Natural killer cell (primary cell): ENCODE measurements at regions not wholly inside any gene's neighbourhood (a gene's known extent, or its start where the extent isn't known, plus 50 kb on each side); places are given as distances from the start of the nearest gene placed in this dataset.

Experiments
- ATAC-seq, 3 donors: fragments of 150-1000 bp in 2 of 3; fragments of 200-7000 bp in 1 of 3; cut with Tn5 transposase; 1 replicate in 1 of 3; 2 replicates in 2 of 3; pipeline ENCODE4 v1.10.0; 2021; ENCODE audit warnings: mild to moderate bottlenecking in 2 of 3, moderate library complexity in 2 of 3
- DNase-seq, 2 donors: peaks; one replicate each; pipeline versions ENCODE4 v3.0.0 to v3.0.0-alpha.2; 2013 to 2021; ENCODE audit warnings: mixed read lengths in 1 of 2
- H3K27ac ChIP-seq: one replicate; pipeline ENCODE4 v1.5.1; 2013; ENCODE audit warnings: mild to moderate bottlenecking, low read length
- H3K27me3 ChIP-seq: one replicate; pipeline ENCODE4 v1.6.1; 2013; ENCODE audit warnings: low read length; ENCODE audit not compliant: control insufficient read depth, insufficient read depth
- H3K36me3 ChIP-seq: one replicate; pipeline ENCODE4 v1.6.1; 2013; ENCODE audit warnings: low read length; ENCODE audit not compliant: control insufficient read depth, insufficient read depth
- H3K4me1 ChIP-seq: one replicate; pipeline ENCODE4 v1.6.1; 2013; ENCODE audit warnings: low read length; ENCODE audit not compliant: control insufficient read depth, insufficient read depth
- H3K4me3 ChIP-seq: one replicate; pipeline ENCODE4 v1.5.1; 2013; ENCODE audit warnings: low read length
- H3K9me3 ChIP-seq: one replicate; pipeline ENCODE4 v1.6.1; 2013; ENCODE audit warnings: low read length; ENCODE audit not compliant: control insufficient read depth, insufficient read depth
- H3K27ac Mint-ChIP-seq, 2 donors: one replicate each; pipeline ENCODE4 v1.8.0; 2022; ENCODE audit warnings: mild to moderate bottlenecking in 2 of 2, mixed read lengths in 2 of 2, moderate library complexity in 1 of 2
- H3K27me3 Mint-ChIP-seq, 2 donors: one replicate each; pipeline ENCODE4 v1.8.0; 2022; ENCODE audit warnings: low read depth in 2 of 2, mixed read lengths in 2 of 2
- H3K36me3 Mint-ChIP-seq: one replicate; pipeline ENCODE4 v1.8.0; 2022; ENCODE audit warnings: mixed read lengths
- H3K4me1 Mint-ChIP-seq, 2 donors: one replicate each; pipeline ENCODE4 v1.8.0; 2022; ENCODE audit warnings: mixed read lengths in 2 of 2
- H3K4me3 Mint-ChIP-seq: one replicate; pipeline ENCODE4 v1.8.0; 2022; ENCODE audit warnings: mild to moderate bottlenecking, moderate library complexity, mixed read lengths
- H3K9me3 Mint-ChIP-seq, 2 donors: one replicate each; pipeline ENCODE4 v1.8.0; 2022; ENCODE audit warnings: mixed read lengths in 2 of 2
- CTCF ChIP-seq: fragments of 200-600 bp; IDR thresholded peaks from one replicate; pipeline ENCODE4 v1.8.0; 2022; ENCODE audit warnings: antibody characterized with exemption
- WGBS: methylation state at CpG from one replicate; pipeline ENCODE4 v1.1.7; 2013; ENCODE audit warnings: missing lambda C conversion rate; ENCODE audit not compliant: insufficient coverage; 5-methylcytosine and 5-hydroxymethylcytosine counted together
- intact Hi-C: fragments of 100-400 bp; cut with micrococcal nuclease; formaldehyde crosslinking; loops from one replicate; pipeline ENCODE4 v1.14.2; 2022

GRCh38 chr12:115740586-115741155, 536.8 kb downstream of the MED13L start:
- intact Hi-C loops = no loop called here
- ATAC-seq (no peak), DNase-seq (no peak)
- Histone ChIP-seq H3K36me3 (no peaks in the 10 kb centered on the region), H3K4me1 (no peaks in the 10 kb centered on the region), H3K27me3 (no peaks in the 10 kb centered on the region), H3K4me3 (no peak overlapping the region), H3K27ac (no peak overlapping the region), H3K9me3 (no peaks in the 10 kb centered on the region)
- WGBS = 82% methylated on average over 9 of the region's 9 CpGs
- no peaks in the 10 kb centered on the region for H3K36me3 Mint-ChIP-seq
- H3K27ac Mint-ChIP-seq = no peak overlapping the region
- H3K4me1 Mint-ChIP-seq = no peaks in the 10 kb centered on the region
- H3K4me3 Mint-ChIP-seq = no peak overlapping the region
- no peak for TF ChIP-seq CTCF
- H3K9me3 Mint-ChIP-seq = no peaks in the 10 kb centered on the region
- H3K27me3 Mint-ChIP-seq = peaks cover 6 to 8% of the 10 kb centered on the region in 2 donors

GRCh38 chr12:115737895-115738294, 539.6 kb downstream of the MED13L start:
- no peak for TF ChIP-seq CTCF
- Histone ChIP-seq H3K36me3 (no peaks in the 10 kb centered on the region), H3K4me3 (no peak overlapping the region), H3K27me3 (no peaks in the 10 kb centered on the region), H3K27ac (no peak overlapping the region), H3K9me3 (no peaks in the 10 kb centered on the region), H3K4me1 (no peaks in the 10 kb centered on the region)
- DNase-seq (no peak), ATAC-seq (no peak)
- H3K9me3 Mint-ChIP-seq = no peaks in the 10 kb centered on the region
- 94% methylated on average over 2 of the region's 2 CpGs for WGBS
- H3K4me1 Mint-ChIP-seq = no peaks in the 10 kb centered on the region
- intact Hi-C loops = no loop called here
- H3K27ac Mint-ChIP-seq = no peak overlapping the region
- no peaks in the 10 kb centered on the region for H3K36me3 Mint-ChIP-seq
- peaks cover 0 to 3% of the 10 kb centered on the region in 2 donors for H3K27me3 Mint-ChIP-seq
- H3K4me3 Mint-ChIP-seq = no peak overlapping the region

GRCh38 chr12:115736360-115736759, 541.1 kb downstream of the MED13L start:
- H3K27ac Mint-ChIP-seq = no peak overlapping the region
- DNase-seq (no peak), ATAC-seq (no peak)
- no peak overlapping the region for H3K27ac ChIP-seq
- no peaks in the 10 kb centered on the region for H3K9me3 Mint-ChIP-seq
- H3K4me3 Mint-ChIP-seq = no peak overlapping the region
- no peak overlapping the region for H3K4me3 ChIP-seq
- no peaks in the 10 kb centered on the region for H3K36me3 Mint-ChIP-seq
- H3K9me3 ChIP-seq = no peaks in the 10 kb centered on the region
- H3K4me1 Mint-ChIP-seq = no peaks in the 10 kb centered on the region
- no peak for TF ChIP-seq CTCF
- WGBS = 88% methylated on average over 3 of the region's 3 CpGs
- no peaks in the 10 kb centered on the region for H3K36me3 ChIP-seq
- intact Hi-C loops = no loop called here
- no peaks in the 10 kb centered on the region for H3K4me1 ChIP-seq
- H3K27me3 Mint-ChIP-seq = peaks cover 2 to 3% of the 10 kb centered on the region in 2 donors
- H3K27me3 ChIP-seq = no peaks in the 10 kb centered on the region

GRCh38 chr12:115730975-115731541, 546.4 kb downstream of the MED13L start:
- H3K4me3 Mint-ChIP-seq = no peak overlapping the region
- H3K36me3 ChIP-seq = no peaks in the 10 kb centered on the region
- no peak for DNase-seq
- H3K27me3 Mint-ChIP-seq = peaks cover 0 to 13% of the 10 kb centered on the region in 2 donors
- H3K4me1 ChIP-seq = no peaks in the 10 kb centered on the region
- no peak overlapping the region for H3K27ac ChIP-seq
- no peak for TF ChIP-seq CTCF
- no peak for ATAC-seq
- no peaks in the 10 kb centered on the region for H3K9me3 ChIP-seq
- WGBS = 77% methylated on average over 2 of the region's 4 CpGs
- H3K27me3 ChIP-seq = no peaks in the 10 kb centered on the region
- intact Hi-C loops = no loop called here
- peaks cover 0 to 4% of the 10 kb centered on the region in 2 donors for H3K9me3 Mint-ChIP-seq
- H3K4me1 Mint-ChIP-seq = no peaks in the 10 kb centered on the region
- no peak overlapping the region for H3K4me3 ChIP-seq
- H3K36me3 Mint-ChIP-seq = no peaks in the 10 kb centered on the region
- no peak overlapping the region for H3K27ac Mint-ChIP-seq
